HepG2 (cell line): ENCODE measurements at regions not wholly inside any gene's neighbourhood (a gene's known extent, or its start where the extent isn't known, plus 50 kb on each side); places are given as distances from the start of the nearest gene placed in this dataset.

Experiments used
- ATAC-seq: fragments of 200-7000 bp; cut with Tn5 transposase; 3 replicates; pipeline ENCODE4 v1.9.1; 2020; ENCODE audit warnings: mild to moderate bottlenecking, moderate library complexity
- BruUV-seq: library from RNA; stranded (reverse); fragments of 400-500 nt; replicated peaks from 2 replicates; lab custom pipeline; 2021; lab: Mats Ljungman, UMichigan
- CTCF ChIA-PET: fragments of 300-600 bp; formaldehyde crosslinking; extraction: SDS; loops from one replicate; lab custom pipeline; 2021; ENCODE audit warnings: low total read pairs, inconsistent platforms, low intra/inter-chr PET ratio; lab: Yijun Ruan, JAX
- POLR2A ChIA-PET: fragments of 350-600 bp; sonication (Branson Sonifier 250); formaldehyde crosslinking; loops from one replicate; lab custom pipeline; 2020; ENCODE audit warnings: antibody characterized with exemption, inconsistent platforms; lab: Yijun Ruan, JAX
- DNase-seq: peaks from one replicate; pipeline ENCODE4 v3.0.0-alpha.2; 2015; ENCODE audit warnings: low spot score
- FAIRE-seq: peaks from 3 replicates; lab custom pipeline; 2011; peaks lifted over from hg19 to GRCh38; lab: Jason Lieb, UNC
- H2AFZ ChIP-seq: one replicate; pipeline ENCODE4 v1.6.1; 2011; ENCODE audit warnings: low read length, inconsistent platforms
- H3K27ac ChIP-seq: fragments of 300-600 bp; 3 replicates; pipeline ENCODE4 v1.8.0; 2011; ENCODE audit warnings: mixed run types, mild to moderate bottlenecking, mixed read lengths, low read length, inconsistent platforms; ENCODE audit not compliant: insufficient read depth; ENCODE audit errors: extremely low read length
- H3K27me3 ChIP-seq, 2 experiments: fragments of 200-600 bp in 1 of 2; 2 replicates in 1 of 2; 3 replicates in 1 of 2; pipeline versions ENCODE4 v1.6.0 to v1.8.0; 2011; ENCODE audit warnings: low read length in 2 of 2, mild to moderate bottlenecking in 2 of 2, moderate library complexity in 2 of 2, inconsistent platforms in 1 of 2; ENCODE audit not compliant: insufficient read depth in 2 of 2, control insufficient read depth in 1 of 2
- H3K36me3 ChIP-seq, 2 experiments: fragments of 200-600 bp in 1 of 2; replicated peaks in 1 of 2; 2 replicates in 1 of 2; 3 replicates in 1 of 2; pipeline versions ENCODE4 v1.5.1 to v1.8.0; 2011; ENCODE audit warnings: low read length in 2 of 2, inconsistent platforms in 1 of 2; ENCODE audit not compliant: insufficient read depth in 2 of 2, control insufficient read depth in 1 of 2
- H3K4me1 ChIP-seq: 2 replicates; pipeline ENCODE4 v1.5.1; 2012; ENCODE audit warnings: low read length, inconsistent platforms; ENCODE audit not compliant: insufficient read depth
- H3K4me2 ChIP-seq: 2 replicates; pipeline ENCODE4 v1.6.0; 2011; ENCODE audit warnings: low read depth, low read length, inconsistent platforms
- H3K4me3 ChIP-seq, 3 experiments: fragments of 200-600 bp in 1 of 3; sonication (generic), shearing (Covaris generic) in 1 of 3; replicated peaks in 1 of 3; 2 replicates each; pipeline ENCODE4 v1.5.1; 2011 to 2016; ENCODE audit warnings: low read length in 3 of 3, inconsistent platforms in 2 of 3, low read depth in 2 of 3, mild to moderate bottlenecking in 2 of 3, control low read depth in 1 of 3, mixed read lengths in 1 of 3; ENCODE audit not compliant: insufficient read depth in 1 of 3
- H3K79me2 ChIP-seq: one replicate; pipeline ENCODE4 v1.6.1; 2011; ENCODE audit warnings: low read length, inconsistent platforms; ENCODE audit not compliant: insufficient read depth
- H3K9ac ChIP-seq: 2 replicates; pipeline ENCODE4 v1.6.0; 2011; ENCODE audit warnings: mild to moderate bottlenecking, low read depth, low read length, inconsistent platforms; ENCODE audit not compliant: insufficient read depth
- H3K9me3 ChIP-seq: 2 replicates; pipeline ENCODE4 v1.5.1; 2012; ENCODE audit warnings: mild to moderate bottlenecking, low read length
- H4K20me1 ChIP-seq: 2 replicates; pipeline ENCODE4 v1.6.0; 2011; ENCODE audit warnings: inconsistent platforms, mild to moderate bottlenecking, low read length, moderate library complexity; ENCODE audit not compliant: insufficient read depth
- CREB1 ChIP-seq, 2 experiments: fragments of 450-650 bp in 1 of 2; IDR thresholded peaks; 2 replicates each; pipeline ENCODE4 v1.6.1; 2016 to 2017; ENCODE audit warnings: control low read depth in 1 of 2, mild to moderate bottlenecking in 1 of 2, missing compliant biosample characterization in 1 of 2, missing genetic modification characterization in 1 of 2
- GATAD2A ChIP-seq: IDR thresholded peaks from 2 replicates; pipeline ENCODE4 v1.6.1; 2016
- GTF2F1 ChIP-seq: fragments of 150-350 bp; IDR thresholded peaks from 2 replicates; pipeline ENCODE4 v1.6.1; 2014; ENCODE audit warnings: low read length
- IKZF1 ChIP-seq: fragments of 450-650 bp; IDR thresholded peaks from 2 replicates; pipeline ENCODE4 v1.7.1; 2016
- MXI1 ChIP-seq: IDR thresholded peaks from 3 replicates; pipeline ENCODE4 v1.6.1; 2012; ENCODE audit warnings: low read depth, low read length, inconsistent platforms, borderline replicate concordance
- NONO ChIP-seq, 2 experiments: fragments of 450-650 bp in 1 of 2; sonication (generic) in 1 of 2; formaldehyde crosslinking in 1 of 2; IDR thresholded peaks in 1 of 2; conservative IDR thresholded peaks in 1 of 2; 2 replicates each; pipeline versions ENCODE4 v1.6.1 to v1.8.0; 2017 to 2022; ENCODE audit warnings: mild to moderate bottlenecking in 1 of 2, missing genetic modification reagents in 1 of 2, moderate library complexity in 1 of 2
- RFX5 ChIP-seq: IDR thresholded peaks from 2 replicates; pipeline ENCODE4 v1.6.1; 2011; ENCODE audit warnings: low read depth, low read length, improper control_type of control experiment
- SRF ChIP-seq: IDR thresholded peaks from 2 replicates; pipeline ENCODE4 v1.6.1; 2011; ENCODE audit warnings: mild to moderate bottlenecking, low read depth, low read length, moderate library complexity
- SRSF4 ChIP-seq: fragments of 200-400 bp; formaldehyde crosslinking; IDR thresholded peaks from one replicate; pipeline ENCODE4 v1.6.1; 2018; ENCODE audit warnings: mild to moderate bottlenecking, low read depth, low read length, moderate library complexity; ENCODE audit not compliant: poor library complexity, severe bottlenecking
- TGIF2 ChIP-seq: IDR thresholded peaks from 2 replicates; pipeline ENCODE4 v1.6.1; 2016; ENCODE audit warnings: control low read depth, missing compliant biosample characterization
- ZNF343 ChIP-seq: sonication (generic); formaldehyde crosslinking; IDR thresholded peaks from 2 replicates; pipeline ENCODE4 v1.4.0; 2020; ENCODE audit warnings: mild to moderate bottlenecking, missing genetic modification reagents
- ZNF556 ChIP-seq: sonication (generic); formaldehyde crosslinking; IDR thresholded peaks from 2 replicates; pipeline ENCODE4 v1.4.0; 2020; ENCODE audit warnings: mild to moderate bottlenecking, missing genetic modification reagents, borderline replicate concordance
- ZSCAN20 ChIP-seq: sonication (generic); formaldehyde crosslinking; IDR thresholded peaks from 2 replicates; pipeline ENCODE4 v1.4.0; 2020; ENCODE audit warnings: missing genetic modification reagents, mild to moderate bottlenecking, borderline replicate concordance
- WGBS: methylation state at CpG from one replicate; pipeline ENCODE4 v1.1.6; 2017; ENCODE audit warnings: low lambda C conversion rate; 5-methylcytosine and 5-hydroxymethylcytosine counted together
- in situ Hi-C: cut with HindIII; loops from 2 replicates; pipeline ENCODE4 v1.10.0; 2017; ENCODE audit warnings: low pct_unique_long_range_greater_than_20kb; ENCODE audit not compliant: extremely low pct_ligation_motif_present
- intact Hi-C: fragments of 100-400 bp; cut with micrococcal nuclease; formaldehyde crosslinking; loops from one replicate; pipeline ENCODE4 v1.10.0; 2022; ENCODE audit not compliant: unreplicated experiment
- TF ChIP-seq, protein P1 (sequence below): conservative IDR thresholded peaks from 2 replicates; pipeline ENCODE4 v1.6.1; 2018; ENCODE audit warnings: missing genetic modification reagents
- TF ChIP-seq, protein P2 (sequence below): sonication (generic); formaldehyde crosslinking; IDR thresholded peaks from 2 replicates; pipeline ENCODE4 v1.5.1; 2020; ENCODE audit warnings: mild to moderate bottlenecking, missing genetic modification reagents, borderline replicate concordance
- TF ChIP-seq, protein P3 (sequence below): sonication (generic); formaldehyde crosslinking; IDR thresholded peaks from 2 replicates; pipeline ENCODE4 v1.8.0; 2022; ENCODE audit warnings: mild to moderate bottlenecking, missing genetic modification reagents, moderate library complexity

DNA sequence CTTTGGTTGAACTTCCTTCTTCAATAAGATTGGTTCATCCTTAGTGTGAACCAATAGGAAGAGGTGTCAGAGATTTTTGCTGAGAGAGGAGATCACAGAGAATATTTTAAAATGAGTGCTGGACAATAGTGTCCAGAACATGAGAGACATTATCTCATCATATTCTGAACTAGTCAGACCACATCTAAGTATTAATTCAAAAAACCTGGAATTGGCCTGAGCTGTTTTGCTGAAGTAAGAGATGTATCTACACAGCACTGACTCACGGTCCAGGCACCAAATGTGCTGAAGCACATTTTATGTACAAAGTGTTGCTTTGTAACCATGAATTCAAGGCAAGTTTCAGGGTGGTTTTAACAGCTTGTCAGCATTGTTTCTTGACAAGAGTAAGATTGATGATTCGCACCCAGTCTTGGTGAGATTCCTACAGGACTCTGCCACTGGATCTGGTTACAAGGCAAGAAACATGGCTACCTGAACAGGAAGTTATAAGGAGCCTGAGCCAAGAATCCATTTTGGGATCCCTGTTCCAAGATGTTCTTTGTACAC is 178.2 kb upstream of the HEY2 start:
- FAIRE-seq (no peak), DNase-seq (no peak), ATAC-seq (no peak)
- Histone ChIP-seq H3K4me3 (no peak overlapping the region), H3K27me3 (0 out of 5 replicates have a peak, but pooled peaks cover 0 to 3% of the 10 kb centered on the region in 2 experiments), H3K36me3 (no peaks in the 10 kb centered on the region), H3K9ac (no peak overlapping the region), H3K9me3 (no peaks in the 10 kb centered on the region), H4K20me1 (no peaks in the 10 kb centered on the region), H3K79me2 (no peaks in the 10 kb centered on the region), H3K4me1 (no peaks in the 10 kb centered on the region), H3K27ac (no peak overlapping the region), H3K4me2 (no peak overlapping the region), H2AFZ (no peak overlapping the region)
- POLR2A ChIA-PET = no interaction called here
- in situ Hi-C loops = no loop called here
- TF ChIP-seq ZSCAN20 (CRISPR knock-in tag) (no peak), NONO (IDR thresholded peaks at IDR 0.05) (no peak), NONO (CRISPR knock-in tag; conservative IDR thresholded peaks at IDR 0.05) (no peak)
- BruUV-seq = no TSS peak
- intact Hi-C loops = no loop called here
- 18% methylated on average over 2 of the region's 2 CpGs for WGBS
- CTCF ChIA-PET = no interaction called here

DNA sequence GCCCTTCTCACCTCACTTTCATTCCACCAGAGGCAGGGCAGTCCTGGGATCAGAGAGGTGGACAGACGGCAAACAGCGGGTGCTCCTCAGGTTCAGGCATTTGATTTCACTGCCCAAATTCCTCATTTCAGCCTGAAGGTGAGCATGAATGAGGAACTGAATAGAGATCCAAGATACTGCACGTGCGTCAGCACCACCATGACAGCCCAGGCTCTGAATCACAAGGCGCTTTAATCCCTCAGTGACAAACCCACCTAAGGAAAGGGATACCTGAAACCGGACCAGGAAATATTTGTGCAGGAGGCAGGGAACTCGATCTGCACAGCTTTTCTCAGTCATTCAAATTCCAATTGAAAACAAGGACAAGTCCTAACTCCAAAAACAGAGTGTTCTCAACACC is 174.8 kb upstream of the HEY2 start:
- in situ Hi-C loops (no loop called here), intact Hi-C loops (no loop called here)
- DNase-seq (no peak), ATAC-seq (no peak), FAIRE-seq (no peak)
- Histone ChIP-seq H2AFZ (no peak overlapping the region), H3K27ac (no peak overlapping the region), H3K4me1 (no peaks in the 10 kb centered on the region), H3K4me3 (no peak overlapping the region), H3K79me2 (no peaks in the 10 kb centered on the region), H3K27me3 (0 out of 5 replicates have a peak, but pooled peaks cover 0 to 3% of the 10 kb centered on the region in 2 experiments), H4K20me1 (no peaks in the 10 kb centered on the region), H3K36me3 (no peaks in the 10 kb centered on the region), H3K4me2 (no peak overlapping the region), H3K9me3 (no peaks in the 10 kb centered on the region), H3K9ac (no peak overlapping the region)
- POLR2A ChIA-PET = no interaction called here
- WGBS = 47% methylated on average over 7 of the region's 7 CpGs
- CTCF ChIA-PET = no interaction called here
- BruUV-seq = no TSS peak
- TF ChIP-seq ZNF556 = no peak
- no peak for TF ChIP-seq CREB1 (IDR thresholded peaks at IDR 0.05)
- no peak for TF ChIP-seq CREB1 (CRISPR knock-in tag; IDR thresholded peaks at IDR 0.05)
- no peak for TF ChIP-seq TGIF2 (CRISPR knock-in tag)
- TF ChIP-seq, protein P1, sequence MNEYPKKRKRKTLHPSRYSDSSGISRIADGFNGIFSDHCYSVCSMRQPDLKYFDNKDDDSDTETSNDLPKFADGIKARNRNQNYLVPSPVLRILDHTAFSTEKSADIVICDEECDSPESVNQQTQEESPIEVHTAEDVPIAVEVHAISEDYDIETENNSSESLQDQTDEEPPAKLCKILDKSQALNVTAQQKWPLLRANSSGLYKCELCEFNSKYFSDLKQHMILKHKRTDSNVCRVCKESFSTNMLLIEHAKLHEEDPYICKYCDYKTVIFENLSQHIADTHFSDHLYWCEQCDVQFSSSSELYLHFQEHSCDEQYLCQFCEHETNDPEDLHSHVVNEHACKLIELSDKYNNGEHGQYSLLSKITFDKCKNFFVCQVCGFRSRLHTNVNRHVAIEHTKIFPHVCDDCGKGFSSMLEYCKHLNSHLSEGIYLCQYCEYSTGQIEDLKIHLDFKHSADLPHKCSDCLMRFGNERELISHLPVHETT (CRISPR knock-in tag) = no peak
- TF ChIP-seq ZNF343 (CRISPR knock-in tag) = no peak
- TF ChIP-seq GATAD2A (CRISPR knock-in tag) = no peak
- TF ChIP-seq, protein P2, sequence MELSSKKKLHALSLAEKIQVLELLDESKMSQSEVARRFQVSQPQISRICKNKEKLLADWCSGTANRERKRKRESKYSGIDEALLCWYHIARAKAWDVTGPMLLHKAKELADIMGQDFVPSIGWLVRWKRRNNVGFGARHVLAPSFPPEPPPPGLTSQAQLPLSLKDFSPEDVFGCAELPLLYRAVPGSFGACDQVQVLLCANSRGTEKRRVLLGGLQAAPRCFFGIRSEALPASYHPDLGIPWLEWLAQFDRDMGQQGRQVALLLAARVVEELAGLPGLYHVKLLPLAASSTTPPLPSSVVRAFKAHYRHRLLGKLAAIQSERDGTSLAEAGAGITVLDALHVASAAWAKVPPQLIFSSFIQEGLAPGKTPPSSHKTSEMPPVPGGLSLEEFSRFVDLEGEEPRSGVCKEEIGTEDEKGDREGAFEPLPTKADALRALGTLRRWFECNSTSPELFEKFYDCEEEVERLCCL (CRISPR knock-in tag) = no peak
- TF ChIP-seq SRF = no peak
- TF ChIP-seq, protein P3, sequence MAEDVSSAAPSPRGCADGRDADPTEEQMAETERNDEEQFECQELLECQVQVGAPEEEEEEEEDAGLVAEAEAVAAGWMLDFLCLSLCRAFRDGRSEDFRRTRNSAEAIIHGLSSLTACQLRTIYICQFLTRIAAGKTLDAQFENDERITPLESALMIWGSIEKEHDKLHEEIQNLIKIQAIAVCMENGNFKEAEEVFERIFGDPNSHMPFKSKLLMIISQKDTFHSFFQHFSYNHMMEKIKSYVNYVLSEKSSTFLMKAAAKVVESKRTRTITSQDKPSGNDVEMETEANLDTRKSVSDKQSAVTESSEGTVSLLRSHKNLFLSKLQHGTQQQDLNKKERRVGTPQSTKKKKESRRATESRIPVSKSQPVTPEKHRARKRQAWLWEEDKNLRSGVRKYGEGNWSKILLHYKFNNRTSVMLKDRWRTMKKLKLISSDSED (CRISPR knock-in tag) = no peak
- TF ChIP-seq IKZF1 = no peak
- TF ChIP-seq MXI1 = no peak
- TF ChIP-seq RFX5 = no peak
- no peak for TF ChIP-seq GTF2F1
- TF ChIP-seq SRSF4 = no peak
